ENCODE measurements at regions not wholly inside any gene's neighbourhood (a gene's known extent, or its start where the extent isn't known, plus 50 kb on each side); places are given as distances from the start of the nearest gene placed in this dataset.

DNA sequence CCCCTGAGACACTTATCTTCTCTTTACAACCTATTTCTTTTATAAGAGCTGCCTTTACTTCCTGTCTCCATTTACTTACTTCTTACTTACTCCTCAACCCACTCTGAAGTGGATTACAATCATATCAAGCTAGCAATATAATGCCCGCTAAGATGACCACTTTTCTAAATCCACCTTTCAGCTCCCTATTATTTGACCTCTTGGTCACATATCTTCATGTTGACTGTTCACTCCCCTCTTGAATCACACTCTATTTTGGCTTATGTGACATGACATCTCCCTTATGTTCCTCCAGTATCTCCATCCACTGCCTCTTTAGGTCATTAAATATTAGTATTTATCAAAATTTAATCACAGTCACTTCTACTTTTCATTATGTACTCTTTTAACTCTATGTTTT lies 255.3 kb upstream of the TRPC7 start:
- no peak overlapping the region for H3K4me3 ChIP-seq
- H3K27me3 ChIP-seq (ENCODE audit: low read depth) = no peaks in the 10 kb centered on the region
- intact Hi-C loops (cut with DNase I) = no loop called here
- H3K4me1 ChIP-seq = no peaks in the 10 kb centered on the region
- TF ChIP-seq, protein P1, sequence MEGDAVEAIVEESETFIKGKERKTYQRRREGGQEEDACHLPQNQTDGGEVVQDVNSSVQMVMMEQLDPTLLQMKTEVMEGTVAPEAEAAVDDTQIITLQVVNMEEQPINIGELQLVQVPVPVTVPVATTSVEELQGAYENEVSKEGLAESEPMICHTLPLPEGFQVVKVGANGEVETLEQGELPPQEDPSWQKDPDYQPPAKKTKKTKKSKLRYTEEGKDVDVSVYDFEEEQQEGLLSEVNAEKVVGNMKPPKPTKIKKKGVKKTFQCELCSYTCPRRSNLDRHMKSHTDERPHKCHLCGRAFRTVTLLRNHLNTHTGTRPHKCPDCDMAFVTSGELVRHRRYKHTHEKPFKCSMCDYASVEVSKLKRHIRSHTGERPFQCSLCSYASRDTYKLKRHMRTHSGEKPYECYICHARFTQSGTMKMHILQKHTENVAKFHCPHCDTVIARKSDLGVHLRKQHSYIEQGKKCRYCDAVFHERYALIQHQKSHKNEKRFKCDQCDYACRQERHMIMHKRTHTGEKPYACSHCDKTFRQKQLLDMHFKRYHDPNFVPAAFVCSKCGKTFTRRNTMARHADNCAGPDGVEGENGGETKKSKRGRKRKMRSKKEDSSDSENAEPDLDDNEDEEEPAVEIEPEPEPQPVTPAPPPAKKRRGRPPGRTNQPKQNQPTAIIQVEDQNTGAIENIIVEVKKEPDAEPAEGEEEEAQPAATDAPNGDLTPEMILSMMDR (IDR thresholded peaks at IDR 0.05) = no peak
- DNase-seq = no peak
- H3K27ac ChIP-seq = no peak overlapping the region
- no peak for ATAC-seq
- no peaks in the 10 kb centered on the region for H3K36me3 ChIP-seq
- no peaks in the 10 kb centered on the region for H3K9me3 ChIP-seq

DNA sequence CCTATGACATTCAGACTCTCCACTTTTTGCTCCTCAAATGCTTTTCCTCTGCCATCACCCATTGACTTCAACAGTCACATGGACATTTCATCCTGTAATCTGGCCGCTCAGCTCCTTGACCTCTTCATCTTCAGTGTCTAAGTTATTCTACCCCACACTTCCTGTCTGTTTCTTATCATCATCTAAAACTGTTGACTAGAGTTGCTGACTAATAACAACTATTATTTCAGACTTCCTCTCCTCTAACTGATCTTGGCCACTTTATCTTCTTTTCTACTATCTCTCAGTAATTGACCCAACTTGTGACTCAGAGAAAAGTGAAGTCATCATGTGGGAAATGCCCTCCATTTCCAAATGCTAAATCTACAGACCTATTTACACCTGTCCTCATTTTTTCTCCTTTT lies 254.7 kb upstream of the TRPC7 start:
- ATAC-seq (no peak), DNase-seq (no peak)
- Histone ChIP-seq H3K4me1 (no peaks in the 10 kb centered on the region), H3K36me3 (no peaks in the 10 kb centered on the region), H3K4me3 (no peak overlapping the region), H3K27me3 (ENCODE audit: low read depth) (no peaks in the 10 kb centered on the region), H3K9me3 (no peaks in the 10 kb centered on the region), H3K27ac (no peak overlapping the region)
- intact Hi-C loops (cut with DNase I) = no loop called here
- TF ChIP-seq, protein P1 (IDR thresholded peaks at IDR 0.05) = no peak

DNA sequence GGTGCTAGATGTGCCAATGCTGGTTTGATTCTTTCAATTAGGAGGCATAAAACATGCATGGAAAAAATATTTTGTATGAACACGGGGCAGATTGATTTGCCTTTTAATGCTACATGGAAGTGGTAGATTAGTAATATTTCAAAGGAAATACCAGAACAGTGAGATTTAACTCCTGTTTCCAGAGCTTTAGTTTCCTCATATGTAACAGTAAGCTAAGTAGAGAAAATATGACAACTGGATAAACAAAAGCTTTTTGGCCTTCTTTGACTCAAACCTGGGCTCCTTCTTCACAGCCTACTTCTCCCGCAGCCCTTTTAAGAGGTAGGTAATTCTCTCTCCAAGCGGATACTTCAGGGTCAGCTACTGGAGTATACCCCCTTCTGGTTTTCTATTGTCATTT lies 254.2 kb upstream of the TRPC7 start:
- Histone ChIP-seq H3K27me3 (ENCODE audit: low read depth) (no peaks in the 10 kb centered on the region), H3K27ac (no peak overlapping the region), H3K36me3 (no peaks in the 10 kb centered on the region), H3K4me1 (no peaks in the 10 kb centered on the region), H3K9me3 (no peaks in the 10 kb centered on the region), H3K4me3 (no peak overlapping the region)
- DNase-seq (no peak), ATAC-seq (no peak)
- intact Hi-C loops (cut with DNase I) = no loop called here
- TF ChIP-seq, protein P1 (IDR thresholded peaks at IDR 0.05) = no peak

DNA sequence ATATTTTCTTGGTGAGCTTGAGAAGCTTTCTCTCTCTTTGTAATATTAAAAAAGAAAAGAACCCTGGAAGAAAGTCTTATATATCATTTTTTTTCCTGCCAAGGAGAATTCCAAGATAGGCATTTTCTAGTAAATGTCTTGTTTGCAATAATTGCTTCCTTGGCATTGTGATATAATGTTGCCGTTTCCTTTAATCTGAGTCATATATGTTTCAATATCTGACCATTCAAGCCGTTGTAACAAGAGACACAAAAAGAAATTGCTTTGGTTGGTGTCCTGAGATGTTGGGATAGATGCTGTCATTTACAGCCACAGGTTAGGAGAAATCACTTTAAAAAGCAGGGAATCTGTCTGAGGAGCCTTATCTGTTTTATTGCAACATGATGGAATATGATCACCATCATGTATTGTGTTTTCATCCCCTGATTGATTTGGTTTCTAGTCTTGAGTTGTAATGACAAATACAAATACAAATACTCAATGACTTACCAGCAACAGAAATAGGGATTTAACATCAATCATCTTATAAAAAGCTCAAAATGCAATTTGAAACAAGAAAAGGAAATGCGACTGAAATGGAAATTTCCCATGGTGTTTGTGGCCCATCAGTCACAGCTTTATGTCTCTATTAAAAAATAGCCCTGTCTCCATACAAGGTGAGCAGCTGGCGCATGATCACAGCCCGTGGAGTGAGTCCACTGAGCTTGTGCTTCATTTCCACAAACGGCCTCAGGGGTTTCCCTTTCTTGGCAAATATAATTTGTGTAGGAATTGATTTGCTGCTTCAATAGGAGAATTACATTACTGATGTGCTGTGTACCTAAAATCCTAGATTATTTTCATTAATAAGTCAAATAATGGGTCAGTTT lies 250.1 kb upstream of the TRPC7 start:
- no peak for DNase-seq
- ATAC-seq = no peak
- intact Hi-C loops (cut with DNase I) = no loop called here

DNA sequence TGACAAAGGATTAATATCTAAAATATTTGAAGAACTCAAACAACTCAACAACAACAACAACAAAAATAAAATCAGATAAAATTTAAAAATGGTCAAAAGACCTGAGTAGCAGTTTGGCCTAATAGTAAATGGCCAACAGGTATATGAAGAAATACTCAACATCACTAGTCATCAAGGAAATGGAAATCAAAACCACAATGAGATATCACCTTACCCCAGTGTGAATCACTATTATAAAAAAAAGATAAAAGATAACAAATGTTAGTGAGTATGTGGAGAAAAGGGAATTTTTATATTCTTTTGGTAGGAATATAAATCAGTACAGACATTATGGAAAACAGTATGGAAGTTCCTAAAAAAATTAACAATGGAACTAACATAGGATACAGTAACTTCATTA lies 247.9 kb upstream of the TRPC7 start:
- intact Hi-C loops (cut with DNase I) = no loop called here
- peaks cover 4% of the 10 kb centered on the region for H3K9me3 ChIP-seq
- TF ChIP-seq, protein P1 (IDR thresholded peaks at IDR 0.05) = no peak

More for the DNA sequence above, 250.1 kb upstream of the TRPC7 start:
- TF ChIP-seq, protein P1 (IDR thresholded peaks at IDR 0.05) = no peak
- H3K36me3 ChIP-seq = no peaks in the 10 kb centered on the region
- H3K4me3 ChIP-seq = no peak overlapping the region
- no peaks in the 10 kb centered on the region for H3K4me1 ChIP-seq
- H3K27ac ChIP-seq = no peak overlapping the region
- H3K9me3 ChIP-seq = peaks cover 4% of the 10 kb centered on the region
- no peaks in the 10 kb centered on the region for H3K27me3 ChIP-seq (ENCODE audit: low read depth)

More for the DNA sequence above, 247.9 kb upstream of the TRPC7 start:
- H3K27me3 ChIP-seq (ENCODE audit: low read depth) = no peaks in the 10 kb centered on the region
- ATAC-seq (no peak), DNase-seq (no peak)
- no peak overlapping the region for H3K27ac ChIP-seq
- no peak overlapping the region for H3K4me3 ChIP-seq
- H3K36me3 ChIP-seq = no peaks in the 10 kb centered on the region
- no peaks in the 10 kb centered on the region for H3K4me1 ChIP-seq
